GM06990 (cell line): ENCODE measurements at regions not wholly inside any gene's neighbourhood (a gene's known extent, or its start where the extent isn't known, plus 50 kb on each side); places are given as distances from the start of the nearest gene placed in this dataset.
"Not testable (repeated sequence)": the region's sequence is repeated elsewhere in the genome, so short reads cannot be mapped to it uniquely, and the experiment has no call there.

Experiments used
- DNase-seq: peaks from one replicate; pipeline ENCODE4 v3.0.0-alpha.2; 2011; ENCODE audit not compliant: insufficient read length; ENCODE audit errors: extremely low read depth
- H3K27me3 ChIP-seq: replicated peaks from 2 replicates; pipeline ENCODE4 v1.6.0; 2011; ENCODE audit warnings: low read length; ENCODE audit not compliant: control insufficient read depth, insufficient read depth
- H3K36me3 ChIP-seq: 2 replicates; pipeline ENCODE4 v1.5.1; 2011; ENCODE audit warnings: low read length; ENCODE audit not compliant: control insufficient read depth, insufficient read depth
- H3K4me3 ChIP-seq: replicated peaks from 2 replicates; pipeline ENCODE4 v1.5.1; 2011; ENCODE audit warnings: low read depth, mild to moderate bottlenecking, control low read depth, low read length
- TF ChIP-seq, protein P1 (sequence below): IDR thresholded peaks from 2 replicates; pipeline ENCODE4 v1.5.1; 2011; ENCODE audit warnings: low read length, control low read depth, mild to moderate bottlenecking, inconsistent platforms; ENCODE audit not compliant: insufficient read depth, poor library complexity, severe bottlenecking

DNA sequence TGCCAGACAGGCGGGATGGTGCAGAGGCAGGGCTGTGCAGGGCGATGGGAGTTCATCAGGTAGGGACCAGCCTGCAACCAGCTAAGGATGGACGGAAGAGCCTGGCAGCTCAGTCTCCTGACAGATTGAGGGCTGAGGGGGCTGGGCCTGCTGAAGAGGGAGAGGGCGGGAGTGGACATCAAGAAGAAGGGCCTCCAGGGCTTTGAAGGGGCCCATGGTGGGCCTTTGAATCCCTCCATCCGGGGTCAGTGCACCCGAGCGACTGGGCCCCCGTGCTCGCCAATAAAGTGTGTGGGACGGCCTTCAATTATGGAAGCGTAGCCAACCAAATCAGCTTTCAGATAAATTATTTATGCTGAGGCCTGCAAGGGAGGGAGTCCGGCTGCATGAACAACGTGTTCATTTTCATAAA, 431.2 kb downstream of the RPS24 start:
- Histone ChIP-seq H3K4me3 (no peak overlapping the region), H3K36me3 (no peaks in the 10 kb centered on the region), H3K27me3 (no peaks in the 10 kb centered on the region; the same call in none of the 2 replicates)
- DNase-seq: no peak
- TF ChIP-seq, protein P1, sequence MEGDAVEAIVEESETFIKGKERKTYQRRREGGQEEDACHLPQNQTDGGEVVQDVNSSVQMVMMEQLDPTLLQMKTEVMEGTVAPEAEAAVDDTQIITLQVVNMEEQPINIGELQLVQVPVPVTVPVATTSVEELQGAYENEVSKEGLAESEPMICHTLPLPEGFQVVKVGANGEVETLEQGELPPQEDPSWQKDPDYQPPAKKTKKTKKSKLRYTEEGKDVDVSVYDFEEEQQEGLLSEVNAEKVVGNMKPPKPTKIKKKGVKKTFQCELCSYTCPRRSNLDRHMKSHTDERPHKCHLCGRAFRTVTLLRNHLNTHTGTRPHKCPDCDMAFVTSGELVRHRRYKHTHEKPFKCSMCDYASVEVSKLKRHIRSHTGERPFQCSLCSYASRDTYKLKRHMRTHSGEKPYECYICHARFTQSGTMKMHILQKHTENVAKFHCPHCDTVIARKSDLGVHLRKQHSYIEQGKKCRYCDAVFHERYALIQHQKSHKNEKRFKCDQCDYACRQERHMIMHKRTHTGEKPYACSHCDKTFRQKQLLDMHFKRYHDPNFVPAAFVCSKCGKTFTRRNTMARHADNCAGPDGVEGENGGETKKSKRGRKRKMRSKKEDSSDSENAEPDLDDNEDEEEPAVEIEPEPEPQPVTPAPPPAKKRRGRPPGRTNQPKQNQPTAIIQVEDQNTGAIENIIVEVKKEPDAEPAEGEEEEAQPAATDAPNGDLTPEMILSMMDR: no peak

DNA sequence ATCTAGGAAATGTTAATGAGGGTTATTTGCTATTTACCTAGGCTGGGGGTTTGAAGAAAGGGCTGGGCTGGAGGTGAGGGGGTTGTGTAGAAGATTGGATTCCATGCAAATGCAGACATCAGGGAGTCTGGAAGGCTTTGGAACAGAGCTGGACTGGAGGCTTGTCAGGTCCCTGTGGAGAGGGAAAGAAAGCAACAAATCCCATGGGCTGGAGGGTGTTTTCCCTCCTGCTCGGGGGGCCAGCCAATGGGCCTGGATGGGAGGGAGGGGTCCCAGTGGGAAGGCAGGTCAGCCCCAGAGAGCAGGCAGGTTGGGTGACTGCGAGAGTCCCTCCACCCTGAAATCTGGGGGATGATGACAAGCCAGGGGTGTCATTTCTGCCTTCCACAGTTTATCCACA, 431.8 kb downstream of the RPS24 start:
- DNase-seq: no peak
- no peaks in the 10 kb centered on the region; the same call in none of the 2 replicates for H3K27me3 ChIP-seq
- no peaks in the 10 kb centered on the region for H3K36me3 ChIP-seq
- TF ChIP-seq, protein P1: no peak
- no peak overlapping the region for H3K4me3 ChIP-seq

DNA sequence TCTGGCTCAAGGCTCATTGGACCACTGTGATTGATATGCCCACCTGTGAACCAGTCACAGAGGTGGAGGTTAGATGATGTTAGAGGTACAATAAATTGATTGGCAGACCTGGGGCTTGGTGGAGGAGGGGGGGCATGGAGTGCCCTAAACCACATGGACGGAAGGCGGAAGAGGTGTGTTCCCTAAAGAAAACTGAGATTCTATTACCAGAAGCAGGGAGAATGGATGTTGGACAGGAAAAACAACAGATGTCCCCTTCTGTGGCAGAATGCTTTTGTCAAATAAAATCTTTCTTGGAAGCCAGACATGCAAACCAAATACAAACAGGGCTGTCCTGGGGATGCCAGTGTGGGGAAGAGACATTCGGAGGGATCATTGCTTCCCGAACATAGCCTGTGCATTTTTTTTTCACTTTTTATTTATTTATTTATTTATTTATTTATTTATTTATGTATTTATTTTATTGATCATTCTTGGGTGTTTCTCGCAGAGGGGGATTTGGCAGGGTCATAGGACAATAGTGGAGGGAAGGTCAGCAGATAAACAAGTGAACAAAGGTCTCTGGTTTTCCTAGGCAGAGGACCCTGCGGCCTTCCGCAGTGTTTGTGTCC, 433.9 kb downstream of the RPS24 start:
- H3K36me3 ChIP-seq: no peaks in the 10 kb centered on the region
- no peak for DNase-seq
- no peaks in the 10 kb centered on the region; the same call in none of the 2 replicates for H3K27me3 ChIP-seq
- H3K4me3 ChIP-seq: no peak overlapping the region
- TF ChIP-seq, protein P1: no peak

DNA sequence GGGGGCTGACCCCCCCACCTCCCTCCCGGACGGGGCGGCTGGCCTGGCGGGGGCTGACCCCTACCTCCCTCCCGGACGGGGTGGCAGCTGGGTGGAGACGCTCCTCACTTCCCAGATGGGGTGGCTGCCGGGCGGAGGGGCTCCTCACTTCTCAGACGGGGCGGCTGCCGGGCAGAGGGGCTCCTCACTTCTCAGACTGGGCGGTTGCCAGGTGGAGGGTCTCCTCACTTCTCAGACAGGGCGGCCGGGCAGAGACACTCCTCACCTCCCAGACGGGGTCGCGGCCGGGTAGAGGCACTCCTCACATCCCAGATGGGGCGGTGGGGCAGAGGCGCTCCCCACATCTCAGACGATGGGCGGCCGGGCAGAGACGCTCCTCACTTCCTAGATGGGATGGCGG, 435.1 kb downstream of the RPS24 start:
- not testable (repeated sequence) for H3K27me3 ChIP-seq, DNase-seq, H3K36me3 ChIP-seq, H3K4me3 ChIP-seq

DNA sequence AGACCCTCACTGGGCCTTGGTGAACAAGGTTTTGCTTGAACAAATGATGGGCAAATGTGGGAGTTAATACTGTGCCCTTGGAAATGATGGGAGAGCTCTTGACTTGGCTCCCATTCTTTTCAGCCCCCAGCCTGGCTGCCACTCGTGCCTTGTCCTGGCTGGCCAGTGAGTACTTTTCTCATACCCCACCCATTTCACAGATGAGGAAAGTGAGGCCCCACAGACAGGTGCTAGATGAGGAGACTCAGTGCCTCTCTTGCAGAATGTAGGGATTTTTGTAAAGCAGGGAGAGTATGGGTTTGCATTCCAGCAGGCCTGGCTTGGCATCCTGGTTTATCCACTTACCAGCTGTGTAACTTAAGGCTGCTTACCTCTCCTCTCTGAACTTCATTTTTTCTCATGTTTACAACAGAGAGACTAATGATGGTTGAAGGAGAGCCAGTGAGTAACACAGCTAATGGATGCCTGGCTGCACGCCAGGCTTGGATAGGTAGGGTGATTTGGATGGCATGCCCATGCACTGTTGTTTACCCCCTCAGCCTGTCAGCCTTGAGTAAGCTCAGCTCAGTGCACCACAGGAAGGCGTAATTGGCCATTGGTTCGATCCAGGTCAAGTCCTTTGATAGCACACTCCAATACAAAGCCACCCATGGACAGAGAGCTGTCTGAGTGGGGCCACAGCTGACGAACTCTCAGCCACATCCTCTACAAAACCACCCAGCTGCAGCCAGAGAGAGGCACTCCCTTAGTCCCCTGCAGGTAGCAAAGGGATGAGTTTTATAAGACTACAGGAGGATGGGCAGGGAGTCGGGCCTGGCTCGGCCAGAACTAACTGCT, 436.8 kb downstream of the RPS24 start:
- no peaks in the 10 kb centered on the region; the same call in none of the 2 replicates for H3K27me3 ChIP-seq
- H3K36me3 ChIP-seq: no peaks in the 10 kb centered on the region
- TF ChIP-seq, protein P1: no peak
- H3K4me3 ChIP-seq: no peak overlapping the region
- DNase-seq: no peak

DNA sequence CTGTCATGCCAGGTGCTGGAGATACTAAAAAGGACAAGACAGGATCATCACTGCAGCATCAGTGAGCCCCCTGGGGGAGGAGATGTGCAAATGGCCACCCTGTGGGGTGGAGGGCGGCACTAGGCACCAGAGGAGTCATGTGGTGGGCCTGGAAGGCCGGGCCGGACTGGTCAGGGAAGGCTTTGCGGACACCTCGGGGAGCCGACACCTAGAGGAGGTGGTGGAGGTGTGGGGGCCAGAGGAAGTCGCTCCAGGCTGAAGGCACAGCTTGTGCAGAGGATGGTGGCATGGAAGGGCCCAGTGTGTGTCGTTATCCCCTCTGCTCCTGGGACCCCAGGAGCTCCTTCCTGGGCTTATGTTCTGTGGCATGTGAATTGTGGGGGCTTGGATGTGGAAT, 437.7 kb downstream of the RPS24 start:
- DNase-seq: no peak
- no peaks in the 10 kb centered on the region for H3K36me3 ChIP-seq
- no peak overlapping the region for H3K4me3 ChIP-seq
- TF ChIP-seq, protein P1: no peak
- H3K27me3 ChIP-seq: no peaks in the 10 kb centered on the region; the same call in 1 of the 2 replicates
